Loucy (cell line): ENCODE measurements at regions not wholly inside any gene's neighbourhood (a gene's known extent, or its start where the extent isn't known, plus 50 kb on each side); places are given as distances from the start of the nearest gene placed in this dataset.

Source experiments
- CTCF ChIP-seq: fragments of 200-600 bp; sonication (generic); conservative IDR thresholded peaks from 2 replicates; pipeline ENCODE4 v1.5.1; 2014; ENCODE audit warnings: mild to moderate bottlenecking, antibody characterized with exemption, low read length
- EZH2phosphoT487 ChIP-seq: fragments of 200-600 bp; IDR thresholded peaks from 2 replicates; pipeline ENCODE4 v1.6.1; 2018; ENCODE audit warnings: antibody characterized with exemption, mild to moderate bottlenecking, moderate library complexity, borderline replicate concordance

- TF ChIP-seq CTCF (no peak), EZH2phosphoT487 (no peak)
Measured at GRCh38 chr4:102139932-102140331, 205.3 kb downstream of the SLC39A8 start.
